HPDE6-E6E7 (cell line): ENCODE measurements at regions not wholly inside any gene's neighbourhood (a gene's known extent, or its start where the extent isn't known, plus 50 kb on each side); places are given as distances from the start of the nearest gene placed in this dataset.
A peak's percentile ranks its signal among the peaks of the same experiment; 100 is the strongest.
"Not testable (repeated sequence)": the region's sequence is repeated elsewhere in the genome, so short reads cannot be mapped to it uniquely, and the experiment has no call there.

Source experiments
- DNase-seq: peaks from one replicate; pipeline ENCODE4 v3.0.0; 2011; ENCODE audit warnings: missing footprints; ENCODE audit errors: extremely low spot score

DNA sequence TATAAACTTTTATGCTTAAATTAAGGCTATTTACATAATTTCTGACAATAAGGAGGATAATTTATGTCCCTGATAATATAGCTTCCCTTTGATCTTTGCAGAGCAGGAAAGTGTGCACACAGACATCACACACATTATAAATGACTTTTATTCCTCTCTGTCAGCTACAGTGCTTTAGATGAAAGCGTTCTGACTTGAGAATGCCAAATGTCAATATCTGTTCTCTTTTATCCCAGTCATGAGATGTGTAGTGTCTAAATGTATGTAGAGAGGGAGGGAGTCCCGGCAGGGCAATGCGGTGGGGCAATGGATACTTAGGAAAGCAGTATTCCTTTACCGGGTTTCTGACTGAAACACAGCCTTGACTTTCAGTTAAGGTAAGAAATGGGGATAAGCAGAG, 225.4 kb upstream of the CHORDC1 start:
- DNase-seq = no peak

DNA sequence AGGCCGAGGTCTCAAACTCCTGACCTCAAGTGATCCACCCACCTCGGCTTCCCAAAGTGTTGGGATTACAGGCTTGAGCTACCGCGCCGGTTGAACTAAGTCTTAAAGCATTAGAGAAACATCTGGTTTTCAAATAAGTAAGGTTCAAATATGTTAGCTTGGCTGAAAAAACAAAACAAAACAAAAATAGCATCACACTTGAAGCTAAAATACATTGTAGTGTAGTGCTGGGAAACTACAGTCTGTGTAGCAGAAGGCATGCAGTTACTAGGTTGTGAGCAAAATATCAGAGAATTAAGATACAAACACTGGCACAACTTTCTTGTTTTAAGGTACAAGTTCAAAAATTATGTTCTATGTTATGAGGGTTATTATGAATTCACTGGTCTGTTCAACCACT, 224.8 kb upstream of the CHORDC1 start:
- DNase-seq = no peak

DNA sequence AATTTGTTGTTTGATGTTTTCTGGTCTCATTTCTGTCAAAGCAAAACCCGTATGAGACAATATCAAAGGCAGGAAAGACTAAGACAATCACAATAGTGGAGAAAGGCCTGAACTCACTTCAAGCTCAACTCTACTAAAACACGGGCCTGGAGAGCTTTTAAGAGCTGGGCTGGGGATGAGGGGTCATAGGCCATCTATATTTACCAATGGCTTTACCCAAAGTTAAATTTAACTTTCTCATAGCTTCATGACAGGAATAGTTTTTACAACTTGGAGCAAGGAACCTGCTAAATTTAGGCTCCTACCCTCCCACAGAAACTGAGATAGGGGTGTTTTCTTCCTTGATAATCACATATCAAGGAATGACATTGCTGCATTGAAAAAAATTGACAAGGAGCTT, 223.4 kb upstream of the CHORDC1 start:
- no peak for DNase-seq

DNA sequence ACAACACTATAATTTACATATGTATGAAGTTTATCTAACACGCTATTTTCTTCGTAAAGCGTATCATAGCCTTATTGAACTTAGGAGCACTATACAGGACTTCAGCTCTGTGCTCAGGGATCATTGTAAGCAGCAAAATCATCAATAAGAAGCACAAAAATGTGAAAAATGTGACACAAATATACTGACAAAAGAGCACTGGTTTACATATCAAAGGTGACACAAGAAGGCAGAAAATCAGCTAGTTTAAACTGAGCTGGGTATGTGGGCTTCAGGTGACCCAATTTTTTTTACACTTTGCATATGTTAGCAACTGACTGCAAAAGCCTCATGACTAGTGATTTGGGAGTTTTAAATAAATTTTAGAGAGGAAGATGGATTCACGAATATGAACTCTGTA, 215.2 kb upstream of the CHORDC1 start:
- no peak for DNase-seq

DNA sequence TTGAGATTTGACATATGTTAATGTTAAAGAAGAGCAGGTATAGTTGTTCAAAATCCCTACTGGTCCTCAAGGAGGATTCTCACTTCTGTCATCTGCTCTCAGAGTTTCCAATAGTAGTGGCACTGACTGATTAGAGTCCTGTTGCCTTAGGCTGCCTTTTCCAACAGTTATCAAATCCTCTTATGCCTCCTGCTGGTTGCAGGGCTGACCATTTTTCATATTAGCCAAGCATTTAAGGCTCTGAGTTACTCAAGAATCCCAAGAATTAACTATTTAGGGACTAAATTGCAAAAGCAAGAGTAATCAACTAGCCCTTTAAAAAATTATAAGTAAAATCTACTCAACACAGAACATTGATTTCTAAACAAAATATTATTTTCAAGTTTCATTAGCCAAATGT, 212.0 kb upstream of the CHORDC1 start:
- DNase-seq = peak; percentile 4

DNA sequence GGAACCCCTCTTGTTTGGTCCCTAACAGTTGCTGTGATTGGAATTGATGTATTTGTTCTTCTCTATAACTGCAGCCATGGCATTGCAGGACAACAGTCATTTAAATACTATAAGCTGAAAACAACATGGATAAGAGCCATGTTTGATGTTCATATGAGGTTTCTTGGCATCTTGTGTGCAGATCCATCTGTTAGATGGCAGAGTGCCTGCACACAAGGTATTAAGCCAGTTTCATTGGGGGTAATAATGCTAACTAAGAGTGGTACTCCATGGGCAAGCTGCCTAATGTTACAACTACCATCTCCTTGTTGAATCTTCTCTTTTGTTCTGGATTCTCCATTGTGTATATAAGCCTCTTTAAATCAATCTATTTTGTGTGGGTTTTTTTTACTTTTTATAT, 206.0 kb upstream of the CHORDC1 start:
- no peak for DNase-seq

DNA sequence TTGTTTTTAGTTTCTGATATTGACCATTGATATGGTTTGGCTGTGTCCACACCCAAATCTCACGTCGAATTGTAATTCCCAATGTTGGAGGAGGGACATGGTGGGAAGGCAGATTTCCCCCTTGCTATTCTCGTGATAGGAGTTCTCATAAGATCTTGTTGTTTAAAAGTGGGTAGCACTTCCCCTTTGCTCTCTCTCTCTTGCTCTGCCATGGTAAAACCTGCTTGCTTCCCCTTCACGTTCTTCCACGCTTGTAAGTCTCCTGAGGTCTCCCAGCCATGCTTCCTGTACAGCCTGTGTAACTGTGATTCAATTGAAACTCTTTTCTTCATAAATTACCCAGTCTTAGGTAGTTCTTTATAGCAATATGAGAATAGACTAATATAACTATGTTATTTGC, 203.6 kb upstream of the CHORDC1 start:
- DNase-seq = no peak

DNA sequence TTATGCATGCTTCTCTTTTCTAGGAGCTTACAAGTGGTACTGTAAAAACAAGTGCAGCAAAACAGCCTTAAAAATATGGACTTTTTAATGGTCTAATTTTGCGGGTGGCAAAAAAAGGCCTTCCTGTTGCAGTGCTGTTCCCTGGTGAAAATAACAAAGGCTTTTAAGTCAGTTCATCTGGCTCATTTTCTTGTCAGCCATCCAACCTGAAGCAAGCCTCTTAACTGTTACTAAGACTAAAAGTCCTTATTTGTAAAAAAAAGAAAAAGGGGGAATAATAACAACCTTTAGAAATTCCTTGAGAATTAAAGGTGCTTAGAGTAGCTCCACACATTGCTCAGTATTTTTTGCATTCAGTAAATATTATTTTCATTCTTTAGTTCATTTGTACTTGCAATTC, 200.5 kb upstream of the CHORDC1 start:
- no peak for DNase-seq

DNA sequence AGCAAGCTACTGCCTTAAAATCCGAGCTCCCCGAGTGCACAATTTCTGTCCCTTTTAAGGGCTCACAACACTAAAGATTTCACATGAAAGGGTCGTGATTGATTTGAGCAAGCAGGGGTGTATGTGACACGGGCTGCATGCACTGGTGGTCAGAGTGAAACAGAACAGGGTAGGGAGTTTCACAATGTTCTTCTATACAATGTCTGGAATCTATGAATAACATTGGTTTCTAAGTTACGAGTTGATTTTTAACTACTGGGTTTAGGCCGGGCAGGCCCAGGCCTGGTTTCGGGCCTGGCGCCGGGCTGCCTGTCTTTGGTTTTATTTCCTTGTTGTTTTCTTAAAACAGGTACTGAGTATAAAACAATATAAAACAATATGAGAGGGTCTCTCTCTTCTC, 199.9 kb upstream of the CHORDC1 start:
- not testable (repeated sequence) for DNase-seq

DNA sequence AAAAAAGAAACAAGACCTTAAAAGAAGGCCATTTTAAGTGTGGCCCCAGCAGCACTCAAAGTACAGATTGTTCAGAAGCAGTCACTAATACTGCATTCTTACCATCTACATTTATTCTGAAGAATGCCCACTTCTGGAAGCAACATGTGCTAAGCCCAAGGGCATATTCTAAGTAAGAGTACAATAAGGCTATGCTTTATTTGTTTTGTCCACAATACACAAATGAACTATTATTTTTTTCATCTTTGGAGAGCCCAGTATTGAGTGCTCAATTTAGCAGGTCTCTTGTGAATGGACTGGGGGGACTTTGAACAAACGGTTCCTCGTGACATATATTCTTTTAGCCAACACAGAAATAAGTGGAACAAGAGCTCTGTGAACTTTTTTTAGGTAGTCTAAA, 191.4 kb upstream of the CHORDC1 start:
- DNase-seq = no peak

DNA sequence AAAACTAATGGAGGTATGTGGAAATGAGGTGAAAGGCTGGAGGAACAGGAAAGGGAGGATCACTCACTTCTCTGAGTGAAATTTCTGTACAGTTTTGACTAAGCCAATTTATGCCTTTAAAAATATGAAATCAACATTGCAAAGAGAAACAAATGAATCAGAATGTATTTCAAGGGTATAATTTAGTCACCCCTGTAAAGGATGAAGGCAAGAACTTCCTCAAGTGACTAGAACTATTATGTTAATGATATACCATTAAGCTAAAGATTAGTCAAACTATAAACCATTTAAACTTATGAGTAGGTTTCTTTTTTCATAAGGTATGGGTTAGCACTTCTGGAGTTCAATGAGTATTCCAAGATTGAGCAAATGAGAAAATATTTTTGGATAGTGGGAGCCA, 184.5 kb upstream of the CHORDC1 start:
- no peak for DNase-seq

DNA sequence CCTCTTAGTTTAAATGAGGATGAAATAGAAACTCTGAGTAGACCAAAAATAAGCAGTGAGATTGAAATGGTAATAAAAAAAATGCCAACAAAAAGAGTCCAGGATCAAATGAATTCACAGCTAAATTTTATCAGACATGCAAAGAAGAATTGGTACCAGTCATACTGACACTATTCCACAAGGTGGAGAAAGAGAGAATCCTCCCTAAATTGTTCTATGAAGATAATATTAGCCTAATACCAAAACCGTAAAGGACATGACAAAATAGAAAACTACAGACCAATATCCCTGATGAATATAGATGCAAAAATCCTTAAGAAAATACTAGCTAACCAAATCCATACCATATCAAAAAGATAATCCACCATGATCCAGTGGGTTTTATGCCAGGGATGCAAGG, 169.8 kb upstream of the CHORDC1 start:
- no peak for DNase-seq

DNA sequence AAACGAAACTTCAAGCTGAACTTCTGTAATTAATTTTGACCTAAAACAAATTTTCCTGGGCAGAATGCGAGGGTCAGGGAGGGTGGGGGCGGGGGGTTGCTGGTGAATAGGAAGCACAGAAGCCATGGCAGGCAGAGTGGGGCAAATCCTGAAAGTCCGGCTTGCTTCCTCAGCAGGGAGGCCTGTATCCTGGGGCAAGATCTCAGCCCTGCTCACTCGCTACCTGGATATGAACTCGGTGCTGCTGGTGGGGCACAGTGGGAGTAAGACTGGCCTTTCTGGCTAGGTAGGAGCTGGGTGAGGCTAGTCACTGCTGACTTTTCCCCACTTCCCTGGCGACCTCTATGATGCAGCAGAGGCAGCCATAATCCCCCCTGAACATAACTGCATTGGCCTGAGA, 168.9 kb upstream of the CHORDC1 start:
- DNase-seq = no peak

DNA sequence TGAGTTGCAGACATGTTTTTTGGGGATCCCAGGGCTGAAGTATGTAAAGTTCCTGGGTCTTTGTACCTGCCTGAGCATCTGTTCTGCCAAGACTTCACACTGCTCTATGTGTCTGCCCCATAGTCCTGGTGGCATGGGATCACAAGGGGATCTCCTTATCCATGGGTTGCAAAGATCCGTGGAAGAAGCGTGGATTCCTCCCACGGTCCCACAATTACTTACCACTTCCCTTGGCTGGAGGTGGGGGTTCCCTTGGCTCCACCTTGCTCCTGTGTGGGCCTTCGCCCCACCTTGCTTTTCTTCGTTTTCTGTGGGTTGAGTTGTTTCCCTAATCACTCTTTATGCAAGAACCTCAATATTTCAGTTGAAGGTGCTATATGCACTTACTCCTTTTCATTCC, 157.4 kb upstream of the CHORDC1 start:
- DNase-seq = no peak

DNA sequence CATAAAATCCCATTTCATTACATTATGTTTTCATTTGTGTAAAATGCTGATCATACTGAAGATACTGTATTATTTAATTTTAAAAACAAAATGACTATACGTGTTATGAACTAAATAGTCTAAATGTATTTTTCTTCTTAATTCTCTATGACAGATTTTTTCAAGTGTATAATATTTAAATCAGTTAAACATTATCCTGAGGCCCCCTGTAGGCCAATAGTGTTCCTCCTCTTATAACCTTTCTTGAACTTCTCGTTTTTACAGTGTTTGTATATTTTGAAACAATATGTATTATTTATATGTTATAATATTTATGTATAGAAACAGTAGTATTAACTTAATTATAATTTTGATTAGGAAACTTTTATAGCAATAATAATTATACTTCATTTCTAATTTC, 151.1 kb upstream of the CHORDC1 start:
- no peak for DNase-seq

DNA sequence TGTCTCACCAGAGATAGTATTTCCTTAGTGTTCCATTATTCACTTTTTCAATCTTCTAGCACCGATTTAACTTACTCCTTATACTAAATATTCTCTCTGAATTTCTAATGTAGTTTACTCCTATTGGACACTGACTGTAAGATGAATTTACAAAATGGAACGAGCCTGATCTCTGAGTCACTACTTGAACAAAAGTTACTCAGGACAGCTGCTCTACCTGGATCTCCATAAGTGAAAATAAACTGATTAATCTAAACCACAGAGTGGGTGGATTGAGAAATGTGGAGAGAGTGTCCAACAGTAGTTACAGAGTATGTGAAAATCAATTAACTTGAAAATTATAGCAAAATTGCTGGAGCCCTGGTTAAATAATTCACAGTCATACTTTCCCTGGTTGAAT, 141.7 kb upstream of the CHORDC1 start:
- no peak for DNase-seq

DNA sequence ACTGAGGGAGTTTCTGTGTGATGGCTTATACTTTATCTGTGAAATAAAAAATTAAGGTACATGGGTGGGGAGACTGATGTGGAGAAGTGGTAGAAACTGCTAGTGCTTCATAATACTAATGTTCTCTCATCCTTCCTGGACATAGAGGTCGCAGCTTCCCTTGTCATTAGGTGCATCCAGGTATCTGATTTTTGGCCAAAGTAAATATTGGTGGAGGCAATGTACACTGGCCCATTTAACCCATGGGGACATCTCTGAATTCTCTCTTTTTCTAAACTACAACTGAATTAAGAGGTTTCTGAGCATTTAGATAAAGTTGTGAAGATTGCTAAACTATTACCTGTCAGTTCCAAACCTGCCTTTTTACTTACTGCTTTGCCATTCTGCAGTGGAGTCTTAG, 140.9 kb upstream of the CHORDC1 start:
- DNase-seq = no peak

DNA sequence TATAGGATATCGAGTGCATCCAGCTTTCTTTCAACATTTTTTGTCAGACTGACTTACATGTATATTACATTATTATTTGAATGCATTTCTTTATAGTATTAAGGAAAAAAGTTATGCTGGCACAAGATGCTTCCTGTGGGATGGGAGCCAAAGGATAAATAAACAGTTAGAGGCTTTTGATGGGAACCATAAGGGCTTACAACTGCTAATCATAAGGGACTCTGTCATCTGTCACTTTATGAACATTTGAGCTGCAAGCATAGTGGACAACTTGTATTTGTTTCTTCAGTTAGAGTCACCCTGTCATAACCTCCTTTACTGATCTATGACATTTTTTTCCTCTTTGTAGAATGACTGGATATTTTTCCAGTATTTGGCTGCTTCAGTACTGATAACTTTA, 132.4 kb upstream of the CHORDC1 start:
- no peak for DNase-seq

DNA sequence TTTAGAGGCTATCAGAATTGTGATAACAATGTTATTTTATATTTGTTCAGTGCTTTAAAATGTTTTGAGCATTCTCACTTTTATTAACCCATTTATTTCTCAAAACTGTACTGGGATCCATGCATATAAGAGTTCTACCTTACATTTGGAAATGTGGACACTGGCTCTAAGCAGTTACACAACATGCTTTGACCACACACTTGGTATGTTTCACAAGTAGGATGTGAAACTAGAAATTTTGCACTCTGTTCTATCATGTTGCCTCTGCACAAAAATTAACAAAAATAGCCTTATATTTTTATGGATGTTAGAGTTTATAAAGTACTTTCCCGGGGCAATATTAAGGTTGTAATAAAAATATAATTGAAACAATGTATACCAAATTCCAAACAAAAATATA, 126.9 kb upstream of the CHORDC1 start:
- DNase-seq = no peak

DNA sequence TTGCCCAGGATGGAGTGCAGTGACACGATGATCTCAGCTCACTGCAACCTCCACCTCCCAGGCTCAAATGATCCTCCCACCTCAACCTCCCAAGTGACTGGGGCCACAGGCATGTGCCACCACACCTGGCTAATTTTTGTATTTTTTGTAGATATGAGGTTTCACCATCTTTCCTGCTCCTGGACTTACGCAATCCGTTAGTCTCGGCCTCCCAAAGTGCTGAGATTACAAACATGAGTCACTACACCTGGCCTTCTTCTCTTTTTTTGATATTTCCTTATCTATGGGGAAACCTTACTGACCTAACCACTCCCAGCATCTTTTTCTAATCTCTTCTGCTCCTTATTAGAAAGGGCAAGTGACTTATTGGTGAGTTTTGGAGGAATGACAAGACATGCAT, 121.7 kb upstream of the CHORDC1 start:
- no peak for DNase-seq

DNA sequence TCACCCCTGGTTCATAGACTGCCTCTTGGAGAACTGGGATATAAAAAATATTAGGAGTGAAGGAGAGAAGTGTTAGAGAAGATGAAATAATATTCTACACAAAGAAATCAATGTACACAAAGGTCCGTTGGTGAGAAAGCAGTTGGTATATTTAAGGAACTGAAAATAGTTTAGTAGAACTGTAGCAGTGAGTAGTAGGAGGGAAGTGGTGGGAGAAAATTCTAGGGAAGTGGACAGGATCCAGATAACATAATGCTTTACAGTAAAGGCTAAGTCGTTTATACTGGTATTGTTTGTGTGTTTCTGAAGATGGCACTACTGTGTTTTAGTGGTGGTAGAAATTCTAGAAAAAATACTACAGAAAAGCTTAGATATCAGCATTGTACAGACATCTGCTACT, 120.8 kb upstream of the CHORDC1 start:
- no peak for DNase-seq

DNA sequence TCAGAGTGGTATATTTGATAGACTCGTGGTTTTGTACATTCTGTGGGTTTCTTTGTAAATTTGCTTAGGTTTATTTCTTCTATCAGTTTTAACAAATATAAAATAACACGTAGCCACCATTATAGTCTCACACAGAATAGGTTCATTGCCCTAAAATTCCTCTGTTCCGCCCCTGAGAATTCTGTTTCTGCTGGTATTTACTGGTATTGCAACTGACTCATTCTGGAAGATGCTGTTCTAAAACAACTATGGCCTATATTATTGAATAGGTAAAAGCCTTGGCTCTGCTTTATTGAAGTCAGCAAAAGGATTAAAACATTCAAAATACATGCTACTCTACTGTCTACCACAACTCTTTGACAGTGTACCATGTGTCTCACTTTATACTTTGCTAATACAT, 119.1 kb upstream of the CHORDC1 start:
- no peak for DNase-seq

DNA sequence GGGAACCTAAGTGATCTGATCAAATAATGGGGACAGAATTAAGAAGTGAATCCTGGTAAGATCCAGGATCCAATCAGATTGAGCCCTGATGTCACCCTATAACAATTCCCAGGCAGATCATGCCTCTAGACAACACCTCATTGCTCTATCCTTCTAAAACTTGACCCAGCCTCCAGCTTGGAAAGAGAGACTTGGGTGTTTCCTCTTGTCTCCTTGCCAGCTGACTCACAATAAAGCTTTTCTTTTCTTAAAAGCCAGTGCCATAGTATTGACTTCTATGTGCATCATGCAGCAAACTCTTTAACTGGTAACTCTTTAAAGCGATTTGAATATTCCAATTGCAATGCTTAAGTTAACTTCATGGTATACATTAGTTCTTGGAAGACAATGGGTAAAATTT, 109.6 kb upstream of the CHORDC1 start:
- peak; percentile 4 for DNase-seq

DNA sequence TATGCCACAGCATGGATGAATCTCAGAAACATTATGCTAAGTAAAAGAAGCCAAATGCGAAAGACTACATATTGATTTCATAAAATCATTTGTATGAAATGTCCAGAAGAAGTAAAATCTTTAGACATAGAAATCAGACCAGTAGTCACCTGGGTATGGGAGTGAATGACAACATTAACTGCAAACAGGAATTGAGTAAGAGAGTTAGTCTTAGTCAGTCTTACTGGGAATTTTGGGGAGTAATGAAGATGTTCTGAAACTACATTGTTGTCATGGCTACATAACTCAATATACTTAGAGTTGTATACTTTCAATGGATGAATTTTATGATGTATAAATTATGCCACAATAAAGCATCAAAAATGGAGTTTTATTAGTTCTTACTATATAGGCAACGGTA, 107.8 kb upstream of the CHORDC1 start:
- no peak for DNase-seq

DNA sequence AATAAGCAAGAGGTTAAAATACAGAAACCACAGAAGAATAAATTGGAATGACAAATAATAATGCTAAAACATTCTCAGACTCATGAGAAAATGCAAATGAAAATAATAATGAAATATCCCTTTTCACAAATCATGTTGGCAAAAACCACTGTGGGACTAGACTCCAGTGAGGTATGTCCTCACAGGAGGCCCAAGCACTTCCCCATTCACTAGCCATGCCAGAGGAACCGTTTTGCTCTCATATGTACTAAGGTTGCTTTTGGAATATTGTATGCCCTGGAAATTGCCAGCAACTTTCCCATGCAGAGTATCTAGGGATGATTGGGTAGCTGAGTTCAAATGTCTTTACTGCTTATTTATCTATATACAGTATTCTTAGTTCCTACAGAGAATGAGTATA, 106.2 kb upstream of the CHORDC1 start:
- DNase-seq = no peak
